Mesothelial cell of epicardium (in vitro differentiated cells): ENCODE measurements at regions not wholly inside any gene's neighbourhood (a gene's known extent, or its start where the extent isn't known, plus 50 kb on each side); places are given as distances from the start of the nearest gene placed in this dataset.

ENCODE experiments used
- DNase-seq, 2 experiments: peaks; one replicate each; pipeline ENCODE4 v3.0.0; 2021; ENCODE audit warnings: low spot score in 2 of 2; ENCODE audit not compliant: unreplicated experiment in 2 of 2
- H3K27ac Mint-ChIP-seq: 2 replicates; pipeline ENCODE4 v1.8.0; 2021; ENCODE audit warnings: mixed read lengths
- H3K27me3 Mint-ChIP-seq: 2 replicates; pipeline ENCODE4 v1.8.0; 2021; ENCODE audit warnings: low read depth, mixed read lengths
- H3K36me3 Mint-ChIP-seq: 2 replicates; pipeline ENCODE4 v1.8.0; 2021; ENCODE audit warnings: mixed read lengths
- H3K4me1 Mint-ChIP-seq: 2 replicates; pipeline ENCODE4 v1.8.0; 2021; ENCODE audit warnings: mixed read lengths
- H3K4me3 Mint-ChIP-seq: 2 replicates; pipeline ENCODE4 v1.8.0; 2021; ENCODE audit warnings: mild to moderate bottlenecking, moderate library complexity, mixed read lengths
- H3K9me3 Mint-ChIP-seq: 2 replicates; pipeline ENCODE4 v1.8.0; 2021; ENCODE audit warnings: mixed read lengths
- CTCF ChIP-seq: fragments of 200-600 bp; sonication (generic); IDR thresholded peaks from one replicate; pipeline ENCODE4 v1.5.0; 2021; ENCODE audit warnings: antibody characterized with exemption; ENCODE audit not compliant: unreplicated experiment

- Mint-ChIP-seq H3K9me3 (peaks cover 4% of the 10 kb centered on the region), H3K27me3 (peaks cover 4% of the 10 kb centered on the region), H3K4me3 (no peak overlapping the region), H3K36me3 (no peaks in the 10 kb centered on the region), H3K4me1 (peaks cover 28% of the 10 kb centered on the region), H3K27ac (no peak overlapping the region)
- no peak for DNase-seq
- no peak for TF ChIP-seq CTCF
Measured at GRCh38 chr10:128522551-128523308, 396.5 kb upstream of the MKI67 start.

- H3K36me3 Mint-ChIP-seq = no peaks in the 10 kb centered on the region
- peaks cover 28% of the 10 kb centered on the region for H3K4me1 Mint-ChIP-seq
- H3K9me3 Mint-ChIP-seq = peaks cover 4% of the 10 kb centered on the region
- H3K4me3 Mint-ChIP-seq = no peak overlapping the region
- peaks cover 6% of the 10 kb centered on the region for H3K27me3 Mint-ChIP-seq
- no peak for DNase-seq
- no peak for TF ChIP-seq CTCF
- no peak overlapping the region for H3K27ac Mint-ChIP-seq
Measured at GRCh38 chr10:128525444-128525843, 399.2 kb upstream of the MKI67 start.

GRCh38 chr10:128525936-128526335 is 399.7 kb upstream of the MKI67 start:
- Mint-ChIP-seq H3K4me1 (peaks cover 29% of the 10 kb centered on the region), H3K9me3 (no peaks in the 10 kb centered on the region), H3K36me3 (no peaks in the 10 kb centered on the region), H3K27me3 (peaks cover 6% of the 10 kb centered on the region), H3K27ac (no peak overlapping the region), H3K4me3 (no peak overlapping the region)
- DNase-seq = no peak
- TF ChIP-seq CTCF = no peak

- no peaks in the 10 kb centered on the region for H3K36me3 Mint-ChIP-seq
- no peak overlapping the region for H3K4me3 Mint-ChIP-seq
- TF ChIP-seq CTCF = no peak
- DNase-seq = no peak
- no peak overlapping the region for H3K27ac Mint-ChIP-seq
- no peaks in the 10 kb centered on the region for H3K9me3 Mint-ChIP-seq
- peaks cover 29% of the 10 kb centered on the region for H3K4me1 Mint-ChIP-seq
- peaks cover 8% of the 10 kb centered on the region for H3K27me3 Mint-ChIP-seq
Measured at GRCh38 chr10:128526791-128527375, 400.7 kb upstream of the MKI67 start.

GRCh38 chr10:128527711-128528110 is 401.5 kb upstream of the MKI67 start:
- no peaks in the 10 kb centered on the region for H3K36me3 Mint-ChIP-seq
- H3K4me3 Mint-ChIP-seq = no peak overlapping the region
- no peaks in the 10 kb centered on the region for H3K9me3 Mint-ChIP-seq
- H3K27ac Mint-ChIP-seq = peak overlapping the region; percentile 36
- DNase-seq = no peak
- H3K4me1 Mint-ChIP-seq = peaks cover 29% of the 10 kb centered on the region
- H3K27me3 Mint-ChIP-seq = peaks cover 8% of the 10 kb centered on the region
- no peak for TF ChIP-seq CTCF
